Body of pancreas (tissue), 4 donors: ENCODE measurements at regions not wholly inside any gene's neighbourhood (a gene's known extent, or its start where the extent isn't known, plus 50 kb on each side); places are given as distances from the start of the nearest gene placed in this dataset.

Source experiments
- ATAC-seq: fragments of 150-250 bp; one replicate; pipeline ENCODE4 v1.9.1; 2016
- DNase-seq, 4 donors: peaks; one replicate each; pipeline ENCODE4 v3.0.0-alpha.2; 2019
- H3K27ac ChIP-seq, 4 donors: fragments of 200-600 bp; sonication (generic); 1 replicate in 3 of 4; 2 replicates in 1 of 4; pipeline versions ENCODE4 v1.5.1 to v1.6.1; 2016 to 2019; ENCODE audit warnings: mild to moderate bottlenecking in 1 of 4, mixed read lengths in 1 of 4, moderate library complexity in 1 of 4
- H3K27me3 ChIP-seq, 2 donors: fragments of 200-600 bp; sonication (generic); one replicate each; pipeline ENCODE4 v1.6.0; 2016; ENCODE audit warnings: mild to moderate bottlenecking in 1 of 2
- H3K36me3 ChIP-seq, 2 donors: fragments of 200-600 bp; sonication (generic); replicated peaks in 1 of 2; 2 replicates each; pipeline ENCODE4 v1.5.1; 2016; ENCODE audit warnings: low read depth in 2 of 2; ENCODE audit not compliant: insufficient read depth in 1 of 2
- H3K4me1 ChIP-seq: fragments of 200-600 bp; sonication (generic); one replicate; pipeline ENCODE4 v1.6.0; 2016
- H3K4me3 ChIP-seq, 2 donors: fragments of 200-600 bp; sonication (generic); 1 replicate in 1 of 2; 2 replicates in 1 of 2; pipeline ENCODE4 v1.5.1; 2016 to 2019
- H3K9me3 ChIP-seq, 3 donors: fragments of 200-600 bp; sonication (generic); 1 replicate in 2 of 3; 2 replicates in 1 of 3; pipeline ENCODE4 v1.5.1; 2016
- CTCF ChIP-seq, 7 experiments: fragments of 450-650 bp in 4 of 7; fragments of 200-600 bp in 3 of 7; sonication (generic) in 3 of 7; IDR thresholded peaks; one replicate each; pipeline ENCODE4 v1.5.1; 2016 to 2019; ENCODE audit warnings: antibody characterized with exemption in 7 of 7
- POLR2A ChIP-seq, 3 donors: fragments of 450-650 bp; IDR thresholded peaks; one replicate each; pipeline ENCODE4 v1.6.1; 2016; ENCODE audit warnings: antibody characterized with exemption in 3 of 3, mild to moderate bottlenecking in 2 of 3
- WGBS, 2 donors: methylation state at CpG; one replicate each; pipeline ENCODE4 v1.1.5; 2017; 5-methylcytosine and 5-hydroxymethylcytosine counted together
- intact Hi-C: fragments of 100-400 bp; cut with DNase I; formaldehyde crosslinking; loops from one replicate; pipeline ENCODE4 v1.15.1; 2023

GRCh38 chr14:22280497-22281316 lies 308.3 kb downstream of the DAD1 start:
- ATAC-seq (no peak), DNase-seq (no peak)
- intact Hi-C loops = no loop called here
- WGBS, 2 donors = 49 to 62% methylated on average over 5 of the region's 5 CpGs
- no peak overlapping the region for H3K27ac ChIP-seq
- no peaks in the 10 kb centered on the region for H3K36me3 ChIP-seq
- no peaks in the 10 kb centered on the region for H3K9me3 ChIP-seq
- H3K27me3 ChIP-seq = no peaks in the 10 kb centered on the region
- TF ChIP-seq POLR2A (IDR thresholded peaks at IDR 0.05) = no peak
- no peak for TF ChIP-seq CTCF (IDR thresholded peaks at IDR 0.05)
- no peak overlapping the region for H3K4me3 ChIP-seq
- H3K4me1 ChIP-seq = no peaks in the 10 kb centered on the region

- Histone ChIP-seq H3K4me3 (no peak overlapping the region), H3K27ac (no peak overlapping the region), H3K36me3 (no peaks in the 10 kb centered on the region), H3K9me3 (no peaks in the 10 kb centered on the region), H3K27me3 (no peaks in the 10 kb centered on the region), H3K4me1 (no peaks in the 10 kb centered on the region)
- no peak for ATAC-seq
- TF ChIP-seq POLR2A (IDR thresholded peaks at IDR 0.05) (no peak), CTCF (IDR thresholded peaks at IDR 0.05) (peak in 5 of 7 experiments; percentile 30 to 43 (median 39))
- no peak for DNase-seq
- intact Hi-C loops = no loop called here
- 30 to 31% methylated on average over 4 of the region's 4 CpGs for WGBS, 2 donors
Observed at GRCh38 chr14:22276913-22277816, 311.9 kb downstream of the DAD1 start.

DNA sequence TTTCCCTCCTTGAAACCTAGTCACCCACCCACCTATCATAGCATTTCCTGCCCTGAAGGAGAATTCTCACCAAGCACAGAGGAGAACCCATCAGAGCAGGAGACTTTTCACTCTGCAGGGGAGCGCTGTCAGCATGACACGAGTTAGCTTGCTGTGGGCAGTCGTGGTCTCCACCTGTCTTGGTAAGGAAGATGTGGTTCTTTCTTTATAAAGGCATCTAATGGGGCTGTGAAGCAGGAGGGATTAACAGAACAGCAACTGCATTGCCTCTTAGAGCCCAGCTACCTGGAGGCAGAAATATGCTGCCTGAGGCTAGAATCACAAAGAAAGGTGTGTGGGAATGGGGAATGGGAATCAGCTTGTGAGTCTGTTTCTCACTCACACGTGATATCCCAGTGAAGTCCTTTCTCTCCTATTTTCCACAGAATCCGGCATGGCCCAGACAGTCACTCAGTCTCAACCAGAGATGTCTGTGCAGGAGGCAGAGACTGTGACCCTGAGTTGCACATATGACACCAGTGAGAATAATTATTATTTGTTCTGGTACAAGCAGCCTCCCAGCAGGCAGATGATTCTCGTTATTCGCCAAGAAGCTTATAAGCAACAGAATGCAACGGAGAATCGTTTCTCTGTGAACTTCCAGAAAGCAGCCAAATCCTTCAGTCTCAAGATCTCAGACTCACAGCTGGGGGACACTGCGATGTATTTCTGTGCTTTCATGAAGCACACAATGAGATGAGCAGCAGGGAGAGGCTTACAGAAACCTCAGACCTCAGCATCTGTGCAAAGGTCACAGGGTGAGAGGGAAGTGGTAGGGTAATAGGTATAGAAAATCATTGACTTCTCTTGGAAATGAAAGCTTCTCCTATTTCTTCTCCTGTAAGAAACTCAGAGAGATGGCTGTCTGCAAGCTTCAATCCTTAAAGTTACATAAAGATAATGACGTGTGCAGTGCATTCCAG lies 316.9 kb downstream of the DAD1 start:
- intact Hi-C loops = no loop called here
- no peak for ATAC-seq
- TF ChIP-seq CTCF (IDR thresholded peaks at IDR 0.05) (no peak), POLR2A (IDR thresholded peaks at IDR 0.05) (no peak)
- Histone ChIP-seq H3K4me1 (no peaks in the 10 kb centered on the region), H3K27ac (no peak overlapping the region), H3K4me3 (no peak overlapping the region), H3K36me3 (no peaks in the 10 kb centered on the region), H3K9me3 (no peaks in the 10 kb centered on the region), H3K27me3 (no peaks in the 10 kb centered on the region)
- WGBS, 2 donors = 49 to 57% methylated on average over 10 to 11 of the region's 11 CpGs
- no peak for DNase-seq

DNA sequence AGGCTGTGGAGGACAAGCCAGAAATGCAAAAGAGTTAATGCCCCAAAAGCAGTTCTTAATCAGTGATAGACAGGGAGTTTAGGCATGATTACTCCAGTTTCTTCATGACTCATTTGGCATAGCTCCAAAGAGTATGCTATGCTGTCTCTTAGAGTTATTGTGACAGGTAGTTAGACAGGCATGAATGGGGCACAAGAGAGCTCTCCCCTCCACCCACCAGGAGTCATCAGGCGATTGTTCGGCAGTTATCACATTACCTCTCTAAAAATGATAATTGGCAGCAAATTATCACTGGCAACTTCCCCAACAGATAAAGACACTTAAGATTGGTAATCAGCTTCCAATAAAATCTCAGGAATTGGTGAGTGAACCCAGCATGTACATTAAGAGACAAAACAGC lies 320.1 kb downstream of the DAD1 start:
- Histone ChIP-seq H3K4me3 (no peak overlapping the region), H3K27ac (no peak overlapping the region), H3K27me3 (no peaks in the 10 kb centered on the region), H3K36me3 (no peaks in the 10 kb centered on the region), H3K9me3 (no peaks in the 10 kb centered on the region), H3K4me1 (no peaks in the 10 kb centered on the region)
- WGBS, 2 donors = 19 to 39% methylated on average over 2 of the region's 2 CpGs
- TF ChIP-seq POLR2A (IDR thresholded peaks at IDR 0.05) (no peak), CTCF (IDR thresholded peaks at IDR 0.05) (no peak)
- no peak for ATAC-seq
- DNase-seq = no peak
- intact Hi-C loops = no loop called here
